Panc1 (cell line): ENCODE measurements at regions not wholly inside any gene's neighbourhood (a gene's known extent, or its start where the extent isn't known, plus 50 kb on each side); places are given as distances from the start of the nearest gene placed in this dataset.

ENCODE experiments used
- ATAC-seq: fragments of 200-7000 bp; cut with Tn5 transposase; 2 replicates; pipeline ENCODE4 v1.9.1; 2020; ENCODE audit warnings: mild to moderate bottlenecking, moderate library complexity
- BruUV-seq: library from RNA; stranded (reverse); fragments of 400-500 nt; replicated peaks from 2 replicates; lab custom pipeline; 2021; lab: Mats Ljungman, UMichigan
- CTCF ChIA-PET: fragments of 300-600 bp; sonication (Branson Sonifier 250); formaldehyde crosslinking; loops from one replicate; lab custom pipeline; 2022; ENCODE audit warnings: antibody characterized with exemption; lab: Charles Lee
- POLR2A ChIA-PET: fragments of 300-600 bp; sonication (Branson Sonifier 250); formaldehyde crosslinking; loops from one replicate; lab custom pipeline; 2022; ENCODE audit warnings: antibody characterized with exemption; lab: Charles Lee
- DNase-seq: peaks from one replicate; pipeline ENCODE4 v3.0.0-alpha.2; 2010; ENCODE audit warnings: low read depth, low spot score
- H3K27ac ChIP-seq: 2 replicates; pipeline ENCODE4 v1.5.1; 2011; ENCODE audit warnings: mild to moderate bottlenecking, low read length, inconsistent platforms
- H3K27me3 ChIP-seq: fragments of 200-500 bp; sonication (Bioruptor generic); 2 replicates; pipeline ENCODE4 v1.6.0; 2014; ENCODE audit warnings: low read length, inconsistent platforms; ENCODE audit not compliant: control insufficient read depth, insufficient read depth
- H3K36me3 ChIP-seq: fragments of 200-500 bp; sonication (Bioruptor generic); 2 replicates; pipeline ENCODE4 v1.5.1; 2014; ENCODE audit warnings: inconsistent platforms, mild to moderate bottlenecking, low read length, moderate library complexity; ENCODE audit not compliant: control insufficient read depth, insufficient read depth
- H3K4me1 ChIP-seq: 2 replicates; pipeline ENCODE4 v1.5.1; 2011; ENCODE audit warnings: inconsistent platforms, mild to moderate bottlenecking, low read length, moderate library complexity; ENCODE audit not compliant: control insufficient read depth, insufficient read depth
- H3K4me3 ChIP-seq, 2 experiments: 2 replicates each; pipeline ENCODE4 v1.5.1; 2011 to 2012; ENCODE audit warnings: low read depth in 2 of 2, low read length in 2 of 2, mild to moderate bottlenecking in 2 of 2, inconsistent platforms in 1 of 2, moderate library complexity in 1 of 2
- H3K9me3 ChIP-seq: fragments of 200-500 bp; sonication (Bioruptor generic); 2 replicates; pipeline ENCODE4 v1.5.1; 2014; ENCODE audit warnings: low read depth, mild to moderate bottlenecking, inconsistent platforms, low read length, moderate library complexity; ENCODE audit not compliant: control insufficient read depth, insufficient read depth
- POLR2AphosphoS5 ChIP-seq: IDR thresholded peaks from 2 replicates; pipeline ENCODE4 v1.6.1; 2012; ENCODE audit warnings: mild to moderate bottlenecking, low read depth, low read length, moderate library complexity
- REST ChIP-seq, 2 experiments: IDR thresholded peaks; 2 replicates each; pipeline ENCODE4 v1.6.1; 2011 to 2012; ENCODE audit warnings: low read depth in 2 of 2, control low read depth in 1 of 2, low read length in 1 of 2, mild to moderate bottlenecking in 1 of 2, moderate library complexity in 1 of 2; ENCODE audit not compliant: insufficient read depth in 1 of 2
- SIN3A ChIP-seq: IDR thresholded peaks from 2 replicates; pipeline ENCODE4 v1.6.1; 2012; ENCODE audit warnings: low read depth, mild to moderate bottlenecking, low read length, moderate library complexity, borderline replicate concordance; ENCODE audit not compliant: insufficient read depth
- TCF7L2 ChIP-seq: IDR thresholded peaks from 2 replicates; pipeline ENCODE4 v1.6.1; 2011; ENCODE audit warnings: mild to moderate bottlenecking, low read depth, low read length, inconsistent platforms
- in situ Hi-C: cut with HindIII; loops from 2 replicates; pipeline ENCODE4 v1.10.0; 2016; ENCODE audit warnings: low sequenced_read_pairs, low pct_unique_long_range_greater_than_20kb
- intact Hi-C: fragments of 100-400 bp; cut with micrococcal nuclease; formaldehyde crosslinking; loops from one replicate; pipeline ENCODE4 v1.10.0; 2022; ENCODE audit not compliant: unreplicated experiment
- TF ChIP-seq, protein P1 (sequence below): fragments of 450-650 bp; IDR thresholded peaks from 2 replicates; pipeline ENCODE4 v1.5.1; 2017; ENCODE audit warnings: mild to moderate bottlenecking

DNA sequence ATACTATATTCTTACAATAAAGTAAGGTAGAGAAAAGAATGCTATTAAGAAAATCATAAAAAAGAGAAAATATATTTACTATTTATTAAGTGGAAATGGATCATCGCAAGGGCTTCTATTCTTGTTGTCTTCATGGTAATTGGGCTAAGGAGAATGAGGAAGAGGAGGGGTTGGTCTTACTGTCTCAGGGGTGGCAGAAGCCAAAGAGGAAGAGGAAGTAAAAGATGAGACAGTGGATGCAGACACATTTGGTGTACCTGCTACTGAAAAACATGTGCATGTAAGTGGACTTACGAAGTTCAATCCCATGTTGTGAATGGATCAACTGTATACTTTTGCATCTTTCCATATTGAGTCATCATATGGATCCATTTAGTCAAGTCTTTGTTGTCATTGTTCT, 1502.1 kb upstream of the ADGRL3 start:
- TF ChIP-seq POLR2AphosphoS5 = no peak
- intact Hi-C loops = no loop called here
- ATAC-seq = no peak
- ChIA-PET POLR2A (no interaction called here), CTCF (no interaction called here)
- Histone ChIP-seq H3K4me1 (no peaks in the 10 kb centered on the region), H3K4me3 (no peak overlapping the region), H3K36me3 (no peaks in the 10 kb centered on the region), H3K27ac (no peak overlapping the region), H3K27me3 (no peaks in the 10 kb centered on the region), H3K9me3 (no peaks in the 10 kb centered on the region)
- BruUV-seq = no TSS peak
- DNase-seq = no peak
- in situ Hi-C loops = no loop called here

- no peaks in the 10 kb centered on the region for H3K36me3 ChIP-seq
- ChIA-PET POLR2A (no interaction called here), CTCF (no interaction called here)
- no peaks in the 10 kb centered on the region for H3K9me3 ChIP-seq
- intact Hi-C loops = no loop called here
- DNase-seq (no peak), ATAC-seq (no peak)
- no peaks in the 10 kb centered on the region for H3K27me3 ChIP-seq
- TF ChIP-seq POLR2AphosphoS5 = no peak
- no peak for TF ChIP-seq TCF7L2
- no peak for TF ChIP-seq REST (IDR thresholded peaks at IDR 0.05; ENCODE audit: insufficient read depth in 1 of 2, low read depth in 2 of 2, low read length in 1 of 2)
- TF ChIP-seq, protein P1, sequence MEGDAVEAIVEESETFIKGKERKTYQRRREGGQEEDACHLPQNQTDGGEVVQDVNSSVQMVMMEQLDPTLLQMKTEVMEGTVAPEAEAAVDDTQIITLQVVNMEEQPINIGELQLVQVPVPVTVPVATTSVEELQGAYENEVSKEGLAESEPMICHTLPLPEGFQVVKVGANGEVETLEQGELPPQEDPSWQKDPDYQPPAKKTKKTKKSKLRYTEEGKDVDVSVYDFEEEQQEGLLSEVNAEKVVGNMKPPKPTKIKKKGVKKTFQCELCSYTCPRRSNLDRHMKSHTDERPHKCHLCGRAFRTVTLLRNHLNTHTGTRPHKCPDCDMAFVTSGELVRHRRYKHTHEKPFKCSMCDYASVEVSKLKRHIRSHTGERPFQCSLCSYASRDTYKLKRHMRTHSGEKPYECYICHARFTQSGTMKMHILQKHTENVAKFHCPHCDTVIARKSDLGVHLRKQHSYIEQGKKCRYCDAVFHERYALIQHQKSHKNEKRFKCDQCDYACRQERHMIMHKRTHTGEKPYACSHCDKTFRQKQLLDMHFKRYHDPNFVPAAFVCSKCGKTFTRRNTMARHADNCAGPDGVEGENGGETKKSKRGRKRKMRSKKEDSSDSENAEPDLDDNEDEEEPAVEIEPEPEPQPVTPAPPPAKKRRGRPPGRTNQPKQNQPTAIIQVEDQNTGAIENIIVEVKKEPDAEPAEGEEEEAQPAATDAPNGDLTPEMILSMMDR = no peak
- no peak for TF ChIP-seq SIN3A
- in situ Hi-C loops = no loop called here
- H3K27ac ChIP-seq = no peak overlapping the region
- H3K4me1 ChIP-seq = no peaks in the 10 kb centered on the region
- BruUV-seq = no TSS peak
- no peak overlapping the region for H3K4me3 ChIP-seq
These were observed 1499.5 kb upstream of the ADGRL3 start for GRCh38 chr4:59700651-59701050.

DNA sequence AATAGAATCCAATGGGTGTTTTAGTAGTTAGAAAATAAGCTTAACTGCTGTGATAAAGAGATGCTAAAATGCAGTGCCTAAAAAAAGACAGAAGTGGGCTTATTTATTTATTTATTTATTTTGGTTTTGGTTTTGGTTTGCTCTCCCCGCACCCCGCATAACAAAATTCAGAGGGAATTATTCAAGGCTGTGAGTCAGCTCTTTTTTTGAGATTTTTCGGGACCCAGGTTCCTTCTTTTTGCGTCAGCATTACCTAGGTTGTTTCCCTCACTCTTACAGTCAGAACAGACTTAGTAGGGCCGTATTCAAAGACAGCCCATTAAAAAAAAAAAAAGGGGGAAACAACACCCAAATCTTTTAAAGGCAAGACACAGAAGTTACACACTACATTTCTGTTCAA, 1495.5 kb upstream of the ADGRL3 start:
- no TSS peak for BruUV-seq
- DNase-seq (no peak), ATAC-seq (no peak)
- ChIA-PET POLR2A (no interaction called here), CTCF (no interaction called here)
- no peaks in the 10 kb centered on the region for H3K27me3 ChIP-seq
- no peaks in the 10 kb centered on the region for H3K9me3 ChIP-seq
- no peaks in the 10 kb centered on the region for H3K4me1 ChIP-seq
- no peak overlapping the region for H3K27ac ChIP-seq
- intact Hi-C loops (no loop called here), in situ Hi-C loops (no loop called here)
- H3K4me3 ChIP-seq = no peak overlapping the region
- H3K36me3 ChIP-seq = no peaks in the 10 kb centered on the region
- TF ChIP-seq TCF7L2 (no peak), POLR2AphosphoS5 (no peak), SIN3A (no peak), REST (IDR thresholded peaks at IDR 0.05; ENCODE audit: insufficient read depth in 1 of 2, low read depth in 2 of 2, low read length in 1 of 2) (no peak)
- TF ChIP-seq, protein P1 = no peak
